A673 (cell line): ENCODE measurements at regions not wholly inside any gene's neighbourhood (a gene's known extent, or its start where the extent isn't known, plus 50 kb on each side); places are given as distances from the start of the nearest gene placed in this dataset.

Experiments used
- CTCF ChIP-seq: fragments of 300-800, 200-600 bp; sonication (generic); conservative IDR thresholded peaks from 2 replicates; pipeline ENCODE4 v1.5.1; 2017; ENCODE audit warnings: low read depth, mild to moderate bottlenecking, antibody characterized with exemption, low read length, moderate library complexity, mixed read lengths
- EZH2 ChIP-seq: fragments of 200-600 bp; sonication (generic); IDR thresholded peaks from 2 replicates; pipeline ENCODE4 v1.6.1; 2017; ENCODE audit warnings: borderline replicate concordance, low read depth, mild to moderate bottlenecking, mixed read lengths, antibody characterized with exemption, low read length; ENCODE audit not compliant: poor library complexity, severe bottlenecking

GRCh38 chr12:126772171-126772864 is 1494.7 kb upstream of the TMEM132C start:
- no peak for TF ChIP-seq CTCF
- no peak for TF ChIP-seq EZH2
